A673 (cell line): ENCODE measurements at regions not wholly inside any gene's neighbourhood (a gene's known extent, or its start where the extent isn't known, plus 50 kb on each side); places are given as distances from the start of the nearest gene placed in this dataset.

Experiments
- BruUV-seq: library from RNA; stranded (reverse); fragments of 400-500 nt; replicated peaks from 2 replicates; lab custom pipeline; 2021; lab: Mats Ljungman, UMichigan
- CTCF ChIA-PET: fragments of 300-600 bp; sonication (Branson Sonifier 250); formaldehyde crosslinking; loops from one replicate; lab custom pipeline; 2022; ENCODE audit warnings: antibody characterized with exemption; lab: Charles Lee
- POLR2A ChIA-PET: fragments of 300-600 bp; sonication (Branson Sonifier 250); formaldehyde crosslinking; loops from one replicate; lab custom pipeline; 2022; ENCODE audit warnings: antibody characterized with exemption; ENCODE audit not compliant: low non-redundant PET; lab: Charles Lee
- DNase-seq: peaks from one replicate; pipeline ENCODE4 v3.0.0-alpha.2; 2015; ENCODE audit warnings: low spot score
- H3K27ac ChIP-seq: fragments of 200-600 bp; sonication (generic); 2 replicates; pipeline ENCODE4 v1.5.1; 2016; ENCODE audit warnings: mixed run types, low read depth, mild to moderate bottlenecking, mixed read lengths, antibody characterized with exemption, low read length; ENCODE audit not compliant: poor library complexity, severe bottlenecking
- H3K27me3 ChIP-seq: fragments of 200-600 bp; sonication (generic); replicated peaks from 2 replicates; pipeline ENCODE4 v1.6.1; 2017; ENCODE audit warnings: mixed run types, low read depth, mild to moderate bottlenecking, mixed read lengths, antibody characterized with exemption, low read length; ENCODE audit not compliant: insufficient read depth, poor library complexity
- H3K36me3 ChIP-seq: fragments of 200-600 bp; sonication (generic); 2 replicates; pipeline ENCODE4 v1.6.1; 2016; ENCODE audit warnings: mixed run types, mild to moderate bottlenecking, mixed read lengths, antibody characterized with exemption, low read length; ENCODE audit not compliant: insufficient read depth, poor library complexity, severe bottlenecking
- H3K4me1 ChIP-seq: fragments of 200-600 bp; sonication (generic); 2 replicates; pipeline ENCODE4 v1.6.1; 2017; ENCODE audit warnings: mixed run types, mild to moderate bottlenecking, mixed read lengths, antibody characterized with exemption, low read length; ENCODE audit not compliant: insufficient read depth, poor library complexity, severe bottlenecking
- H3K4me3 ChIP-seq: fragments of 200-600 bp; sonication (generic); 2 replicates; pipeline ENCODE4 v1.5.1; 2016; ENCODE audit warnings: low read depth, mixed run types, mild to moderate bottlenecking, mixed read lengths, low read length; ENCODE audit not compliant: poor library complexity, severe bottlenecking
- H3K9me3 ChIP-seq: fragments of 200-600 bp; sonication (generic); 2 replicates; pipeline ENCODE4 v1.6.1; 2016; ENCODE audit warnings: mixed run types, low read depth, mild to moderate bottlenecking, mixed read lengths, antibody characterized with exemption, low read length; ENCODE audit not compliant: poor library complexity, severe bottlenecking
- EZH2 ChIP-seq: fragments of 200-600 bp; sonication (generic); IDR thresholded peaks from 2 replicates; pipeline ENCODE4 v1.6.1; 2017; ENCODE audit warnings: borderline replicate concordance, low read depth, mild to moderate bottlenecking, mixed read lengths, antibody characterized with exemption, low read length; ENCODE audit not compliant: poor library complexity, severe bottlenecking
- intact Hi-C: fragments of 100-400 bp; cut with micrococcal nuclease; formaldehyde crosslinking; loops from one replicate; pipeline ENCODE4 v1.10.0; 2022; ENCODE audit not compliant: unreplicated experiment
- TF ChIP-seq, protein P1 (sequence below): fragments of 300-800, 200-600 bp; sonication (generic); conservative IDR thresholded peaks from 2 replicates; pipeline ENCODE4 v1.5.1; 2017; ENCODE audit warnings: low read depth, mild to moderate bottlenecking, antibody characterized with exemption, low read length, moderate library complexity, mixed read lengths

DNA sequence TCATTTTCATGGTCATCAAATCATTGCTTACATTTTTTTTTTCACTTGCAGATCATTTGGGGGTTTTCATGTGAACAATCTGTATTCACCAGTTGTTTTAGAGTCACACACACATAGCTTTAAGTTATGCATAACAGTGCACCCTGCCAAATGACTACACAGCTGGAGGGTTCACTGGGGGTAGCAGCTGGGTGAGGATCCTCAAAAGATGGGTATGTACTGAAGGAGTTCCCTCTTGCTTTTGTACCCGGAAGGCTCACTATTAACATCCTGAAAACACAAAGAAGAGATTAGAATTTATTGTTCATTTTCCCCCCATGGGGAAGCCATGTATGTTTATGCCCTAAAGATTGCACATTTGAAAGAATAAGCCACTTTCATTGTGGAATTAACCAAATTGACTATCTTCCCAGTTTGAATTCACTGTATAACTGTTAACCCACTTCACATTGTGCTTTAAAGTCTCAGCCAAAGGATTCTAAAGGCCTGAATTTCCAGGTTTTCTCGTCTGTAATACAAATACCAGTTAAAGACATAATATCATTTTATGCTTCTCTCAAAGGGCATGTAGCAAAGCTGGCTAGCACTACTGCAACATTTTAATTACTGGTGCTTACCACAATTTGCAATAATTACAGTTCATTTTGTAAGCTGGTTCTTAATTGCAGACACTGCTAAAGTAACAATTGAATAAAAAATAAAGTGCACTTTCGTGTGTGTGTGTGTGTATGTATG, 466.4 kb upstream of the MEF2C start:
- H3K27me3 ChIP-seq = no peaks in the 10 kb centered on the region
- H3K9me3 ChIP-seq = no peaks in the 10 kb centered on the region
- H3K27ac ChIP-seq = no peak overlapping the region
- TF ChIP-seq EZH2 = no peak
- no peaks in the 10 kb centered on the region for H3K36me3 ChIP-seq
- no TSS peak for BruUV-seq
- no peak overlapping the region for H3K4me3 ChIP-seq
- CTCF ChIA-PET = no interaction called here
- H3K4me1 ChIP-seq = no peaks in the 10 kb centered on the region
- DNase-seq = peak; percentile 52
- POLR2A ChIA-PET = no interaction called here
- intact Hi-C loops = no loop called here

DNA sequence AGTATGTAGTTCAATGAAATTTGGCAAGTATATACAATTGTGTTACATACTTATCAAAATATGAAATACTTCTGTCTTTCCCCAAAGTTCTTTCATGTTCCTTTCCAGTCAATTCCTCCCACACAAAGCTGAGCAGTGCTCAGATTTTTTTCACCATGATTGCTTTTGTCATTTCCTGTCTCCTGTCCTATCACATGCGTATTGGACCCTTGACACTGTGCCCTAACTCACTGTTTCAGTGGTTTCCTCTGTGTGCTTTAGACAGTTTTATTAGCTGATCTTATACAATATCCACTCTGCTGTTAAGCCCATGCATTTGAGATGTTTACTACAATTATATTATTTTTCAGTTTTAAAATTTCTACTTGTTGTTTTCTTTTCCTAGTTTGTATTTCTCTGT, 463.6 kb upstream of the MEF2C start:
- H3K36me3 ChIP-seq = no peaks in the 10 kb centered on the region
- intact Hi-C loops = no loop called here
- no peaks in the 10 kb centered on the region for H3K9me3 ChIP-seq
- ChIA-PET CTCF (no interaction called here), POLR2A (no interaction called here)
- H3K27ac ChIP-seq = no peak overlapping the region
- TF ChIP-seq, protein P1, sequence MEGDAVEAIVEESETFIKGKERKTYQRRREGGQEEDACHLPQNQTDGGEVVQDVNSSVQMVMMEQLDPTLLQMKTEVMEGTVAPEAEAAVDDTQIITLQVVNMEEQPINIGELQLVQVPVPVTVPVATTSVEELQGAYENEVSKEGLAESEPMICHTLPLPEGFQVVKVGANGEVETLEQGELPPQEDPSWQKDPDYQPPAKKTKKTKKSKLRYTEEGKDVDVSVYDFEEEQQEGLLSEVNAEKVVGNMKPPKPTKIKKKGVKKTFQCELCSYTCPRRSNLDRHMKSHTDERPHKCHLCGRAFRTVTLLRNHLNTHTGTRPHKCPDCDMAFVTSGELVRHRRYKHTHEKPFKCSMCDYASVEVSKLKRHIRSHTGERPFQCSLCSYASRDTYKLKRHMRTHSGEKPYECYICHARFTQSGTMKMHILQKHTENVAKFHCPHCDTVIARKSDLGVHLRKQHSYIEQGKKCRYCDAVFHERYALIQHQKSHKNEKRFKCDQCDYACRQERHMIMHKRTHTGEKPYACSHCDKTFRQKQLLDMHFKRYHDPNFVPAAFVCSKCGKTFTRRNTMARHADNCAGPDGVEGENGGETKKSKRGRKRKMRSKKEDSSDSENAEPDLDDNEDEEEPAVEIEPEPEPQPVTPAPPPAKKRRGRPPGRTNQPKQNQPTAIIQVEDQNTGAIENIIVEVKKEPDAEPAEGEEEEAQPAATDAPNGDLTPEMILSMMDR = no peak
- no peak for TF ChIP-seq EZH2
- peak; percentile 2 for DNase-seq
- no peaks in the 10 kb centered on the region for H3K4me1 ChIP-seq
- no TSS peak for BruUV-seq
- H3K4me3 ChIP-seq = no peak overlapping the region
- H3K27me3 ChIP-seq = no peaks in the 10 kb centered on the region

DNA sequence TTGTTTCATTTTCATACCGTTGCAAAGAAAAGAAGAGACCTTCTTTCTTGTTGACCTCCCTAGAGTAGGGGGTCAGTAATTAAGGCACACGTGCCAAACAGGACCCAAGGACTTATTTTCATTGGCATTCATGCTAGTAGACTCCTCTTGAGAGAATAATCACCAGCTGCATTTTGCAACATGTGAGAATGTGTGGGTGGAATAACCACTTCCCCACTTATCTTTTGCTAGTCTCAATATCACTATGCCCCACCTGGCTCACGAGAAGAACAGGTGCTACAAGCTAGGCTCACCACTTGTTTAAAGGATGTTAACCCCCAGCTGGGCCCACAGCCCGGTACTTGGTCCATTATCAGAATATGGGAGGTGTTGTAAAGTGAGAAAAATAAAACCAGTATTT, 460.7 kb upstream of the MEF2C start:
- no peaks in the 10 kb centered on the region for H3K27me3 ChIP-seq
- ChIA-PET CTCF (no interaction called here), POLR2A (no interaction called here)
- H3K4me1 ChIP-seq = peaks cover 1% of the 10 kb centered on the region
- no TSS peak for BruUV-seq
- TF ChIP-seq, protein P1 = no peak
- no peak for TF ChIP-seq EZH2
- no peak overlapping the region for H3K4me3 ChIP-seq
- no peaks in the 10 kb centered on the region for H3K9me3 ChIP-seq
- DNase-seq = no peak
- H3K27ac ChIP-seq = no peak overlapping the region
- no peaks in the 10 kb centered on the region for H3K36me3 ChIP-seq
- intact Hi-C loops = no loop called here
